ENCODE measurements at regions not wholly inside any gene's neighbourhood (a gene's known extent, or its start where the extent isn't known, plus 50 kb on each side); places are given as distances from the start of the nearest gene placed in this dataset.

GRCh38 chr13:63684822-63685221 lies 2269.2 kb upstream of the PCDH20 start:
- Histone ChIP-seq H3K36me3 (no peaks in the 10 kb centered on the region), H3K4me1 (no peaks in the 10 kb centered on the region), H3K27ac (no peak overlapping the region), H3K27me3 (no peaks in the 10 kb centered on the region), H3K4me3 (replicated peaks in 1 of 3) (no peak overlapping the region), H3K9me3 (no peaks in the 10 kb centered on the region)
- DNase-seq: no peak
- intact Hi-C loops (cut with DNase I): no loop called here
- TF ChIP-seq POLR2A (IDR thresholded peaks at IDR 0.05) (no peak), CTCF (IDR thresholded peaks at IDR 0.05) (no peak)

- intact Hi-C loops (cut with DNase I): no loop called here
- Histone ChIP-seq H3K9me3 (no peaks in the 10 kb centered on the region), H3K27ac (no peak overlapping the region), H3K27me3 (no peaks in the 10 kb centered on the region), H3K4me3 (replicated peaks in 1 of 3) (no peak overlapping the region), H3K36me3 (no peaks in the 10 kb centered on the region), H3K4me1 (no peaks in the 10 kb centered on the region)
- TF ChIP-seq POLR2A (IDR thresholded peaks at IDR 0.05) (no peak), CTCF (IDR thresholded peaks at IDR 0.05) (no peak)
- DNase-seq: no peak
- 35 to 47% methylated on average over 1 of the region's 1 CpG for WGBS, 2 donors
These were observed 2265.1 kb upstream of the PCDH20 start for GRCh38 chr13:63680704-63681103.

GRCh38 chr13:63671296-63671695 lies 2255.6 kb upstream of the PCDH20 start:
- H3K27me3 ChIP-seq: no peaks in the 10 kb centered on the region
- no peaks in the 10 kb centered on the region for H3K4me1 ChIP-seq
- intact Hi-C loops (cut with DNase I): no loop called here
- no peak overlapping the region for H3K27ac ChIP-seq
- H3K9me3 ChIP-seq: no peaks in the 10 kb centered on the region
- no peak overlapping the region for H3K4me3 ChIP-seq (replicated peaks in 1 of 3)
- TF ChIP-seq POLR2A (IDR thresholded peaks at IDR 0.05) (no peak), CTCF (IDR thresholded peaks at IDR 0.05) (no peak)
- no peaks in the 10 kb centered on the region for H3K36me3 ChIP-seq
- no peak for DNase-seq

GRCh38 chr13:63651394-63651793 lies 2235.7 kb upstream of the PCDH20 start:
- H3K9me3 ChIP-seq: no peaks in the 10 kb centered on the region
- no peaks in the 10 kb centered on the region for H3K36me3 ChIP-seq
- H3K27me3 ChIP-seq: no peaks in the 10 kb centered on the region
- WGBS, 2 donors: 98 to 99% methylated on average over 1 of the region's 1 CpG
- H3K4me1 ChIP-seq: no peaks in the 10 kb centered on the region
- intact Hi-C loops (cut with DNase I): no loop called here
- no peak overlapping the region for H3K27ac ChIP-seq
- TF ChIP-seq POLR2A (IDR thresholded peaks at IDR 0.05) (no peak), CTCF (IDR thresholded peaks at IDR 0.05) (no peak)
- H3K4me3 ChIP-seq (replicated peaks in 1 of 3): no peak overlapping the region
- no peak for DNase-seq

GRCh38 chr13:63643543-63643942 lies 2227.9 kb upstream of the PCDH20 start:
- WGBS, 2 donors: 85 to 91% methylated on average over 1 of the region's 1 CpG
- no peaks in the 10 kb centered on the region for H3K4me1 ChIP-seq
- intact Hi-C loops (cut with DNase I): no loop called here
- no peaks in the 10 kb centered on the region for H3K36me3 ChIP-seq
- no peak overlapping the region for H3K27ac ChIP-seq
- no peak for DNase-seq
- no peaks in the 10 kb centered on the region for H3K27me3 ChIP-seq
- H3K4me3 ChIP-seq (replicated peaks in 1 of 3): no peak overlapping the region
- no peaks in the 10 kb centered on the region for H3K9me3 ChIP-seq
- TF ChIP-seq POLR2A (IDR thresholded peaks at IDR 0.05): no peak
- TF ChIP-seq CTCF (IDR thresholded peaks at IDR 0.05): no peak
